IMR-90 (cell line): ENCODE measurements at regions not wholly inside any gene's neighbourhood (a gene's known extent, or its start where the extent isn't known, plus 50 kb on each side); places are given as distances from the start of the nearest gene placed in this dataset.

Source experiments
- ATAC-seq: fragments of 200-7000 bp; cut with Tn5 transposase; 2 replicates; pipeline ENCODE4 v1.9.1; 2020; ENCODE audit warnings: low read depth, mild to moderate bottlenecking, moderate library complexity
- BruUV-seq: library from RNA; stranded (reverse); fragments of 400-500 nt; replicated peaks from 2 replicates; lab custom pipeline; 2021; lab: Mats Ljungman, UMichigan
- CTCF ChIA-PET: fragments of 300-600 bp; formaldehyde crosslinking; extraction: SDS; loops from one replicate; lab custom pipeline; 2021; ENCODE audit warnings: antibody characterized with exemption; lab: Yijun Ruan, JAX
- POLR2A ChIA-PET: fragments of 300-600 bp; sonication (Branson Sonifier 250); formaldehyde crosslinking; loops from one replicate; lab custom pipeline; 2022; ENCODE audit warnings: antibody characterized with exemption; ENCODE audit not compliant: unreplicated experiment; lab: Charles Lee
- DNase-seq: peaks from one replicate; pipeline ENCODE4 v3.0.0; 2013
- H2AFZ ChIP-seq: replicated peaks from 2 replicates; pipeline ENCODE3; 2013; ENCODE audit warnings: low read length, mild to moderate bottlenecking; ENCODE audit not compliant: poor library complexity
- H2AK5ac ChIP-seq: 2 replicates; pipeline ENCODE4 v1.6.1; 2013; ENCODE audit warnings: low read depth, low read length, inconsistent platforms
- H2AK9ac ChIP-seq: replicated peaks from 2 replicates; pipeline ENCODE3; 2013; ENCODE audit warnings: mild to moderate bottlenecking, low read depth, low read length, moderate library complexity; ENCODE audit not compliant: poor library complexity
- H2BK120ac ChIP-seq: 2 replicates; pipeline ENCODE4 v1.6.1; 2013; ENCODE audit warnings: low read depth, low read length, inconsistent platforms
- H2BK15ac ChIP-seq: 3 replicates; pipeline ENCODE4 v1.6.1; 2013; ENCODE audit warnings: low read depth, low read length, inconsistent platforms
- H2BK20ac ChIP-seq: 2 replicates; pipeline ENCODE4 v1.6.1; 2013; ENCODE audit warnings: low read depth, mild to moderate bottlenecking, inconsistent platforms, low read length, moderate library complexity
- H2BK5ac ChIP-seq: 2 replicates; pipeline ENCODE4 v1.6.1; 2013; ENCODE audit warnings: mild to moderate bottlenecking, low read depth, low read length, inconsistent platforms; ENCODE audit not compliant: poor library complexity, severe bottlenecking
- H3K14ac ChIP-seq: replicated peaks from 2 replicates; pipeline ENCODE4 v1.6.1; 2013; ENCODE audit warnings: low read depth, low read length, inconsistent platforms
- H3K18ac ChIP-seq: 2 replicates; pipeline ENCODE4 v1.6.1; 2013; ENCODE audit warnings: low read depth, low read length, control low read depth
- H3K23ac ChIP-seq: 2 replicates; pipeline ENCODE4 v1.6.1; 2013; ENCODE audit warnings: low read depth, low read length, inconsistent platforms
- H3K27ac ChIP-seq: 2 replicates; pipeline ENCODE4 v1.5.1; 2013; ENCODE audit warnings: mild to moderate bottlenecking, control low read depth, low read length; ENCODE audit not compliant: insufficient read depth
- H3K27me3 ChIP-seq: 2 replicates; pipeline ENCODE4 v1.6.1; 2013; ENCODE audit warnings: low read length; ENCODE audit not compliant: control insufficient read depth, insufficient read depth
- H3K36me3 ChIP-seq: 2 replicates; pipeline ENCODE4 v1.6.1; 2013; ENCODE audit warnings: low read length, mixed read lengths; ENCODE audit not compliant: control insufficient read depth, insufficient read depth
- H3K4ac ChIP-seq: 2 replicates; pipeline ENCODE4 v1.6.1; 2013; ENCODE audit warnings: low read depth, low read length, inconsistent platforms
- H3K4me1 ChIP-seq: 2 replicates; pipeline ENCODE4 v1.6.1; 2013; ENCODE audit warnings: low read length, mixed read lengths; ENCODE audit not compliant: control insufficient read depth, insufficient read depth
- H3K4me2 ChIP-seq: 2 replicates; pipeline ENCODE4 v1.6.1; 2013; ENCODE audit warnings: low read depth, mild to moderate bottlenecking, control low read depth, low read length, moderate library complexity
- H3K4me3 ChIP-seq: 2 replicates; pipeline ENCODE4 v1.5.1; 2013; ENCODE audit warnings: low read depth, mild to moderate bottlenecking, control low read depth, low read length, moderate library complexity; ENCODE audit not compliant: insufficient read depth
- H3K56ac ChIP-seq: 2 replicates; pipeline ENCODE4 v1.6.1; 2013; ENCODE audit warnings: low read length, inconsistent platforms; ENCODE audit not compliant: insufficient read depth; ENCODE audit errors: extremely low read depth
- H3K79me1 ChIP-seq, 2 experiments: 2 replicates each; pipeline ENCODE4 v1.6.1; 2013; ENCODE audit warnings: low read length in 2 of 2, inconsistent platforms in 1 of 2, low read depth in 1 of 2
- H3K9ac ChIP-seq: 2 replicates; pipeline ENCODE4 v1.6.1; 2013; ENCODE audit warnings: low read depth, low read length, control low read depth
- H3K9me1 ChIP-seq: 2 replicates; pipeline ENCODE4 v1.6.1; 2013; ENCODE audit warnings: low read length, inconsistent platforms; ENCODE audit not compliant: insufficient read depth
- H3K9me3 ChIP-seq: 2 replicates; pipeline ENCODE4 v1.6.1; 2013; ENCODE audit warnings: low read length; ENCODE audit not compliant: control insufficient read depth, insufficient read depth
- H4K20me1 ChIP-seq: 2 replicates; pipeline ENCODE4 v1.6.1; 2013; ENCODE audit warnings: low read length, inconsistent platforms; ENCODE audit not compliant: insufficient read depth
- H4K5ac ChIP-seq: 2 replicates; pipeline ENCODE4 v1.6.1; 2013; ENCODE audit warnings: mild to moderate bottlenecking, low read depth, low read length, control low read depth
- H4K8ac ChIP-seq, 2 experiments: 2 replicates each; pipeline ENCODE4 v1.6.1; 2013; ENCODE audit warnings: low read depth in 2 of 2, low read length in 2 of 2, control low read depth in 1 of 2, inconsistent platforms in 1 of 2
- H4K91ac ChIP-seq: 2 replicates; pipeline ENCODE4 v1.6.1; 2013; ENCODE audit warnings: low read depth, low read length, inconsistent platforms; ENCODE audit not compliant: insufficient read depth
- BHLHE40 ChIP-seq: fragments of 150-350 bp; IDR thresholded peaks from 2 replicates; pipeline ENCODE4 v1.6.1; 2016; ENCODE audit warnings: mild to moderate bottlenecking, low read depth, low read length
- CEBPB ChIP-seq: IDR thresholded peaks from 2 replicates; pipeline ENCODE4 v1.6.1; 2012; ENCODE audit warnings: low read depth, low read length, improper control_type of control experiment
- CHD1 ChIP-seq: IDR thresholded peaks from 2 replicates; pipeline ENCODE4 v1.6.1; 2012; ENCODE audit warnings: low read depth, low read length, improper control_type of control experiment
- ELK1 ChIP-seq: fragments of 150-350 bp; IDR thresholded peaks from 2 replicates; pipeline ENCODE4 v1.6.1; 2016; ENCODE audit warnings: low read depth, mild to moderate bottlenecking, low read length, moderate library complexity, borderline replicate concordance
- MAZ ChIP-seq: IDR thresholded peaks from 2 replicates; pipeline ENCODE4 v1.6.1; 2012; ENCODE audit warnings: low read depth, mild to moderate bottlenecking, low read length, improper control_type of control experiment, moderate library complexity, borderline replicate concordance
- MXI1 ChIP-seq: IDR thresholded peaks from 2 replicates; pipeline ENCODE4 v1.6.1; 2012; ENCODE audit warnings: low read depth, mild to moderate bottlenecking, low read length, moderate library complexity, borderline replicate concordance
- POLR2A ChIP-seq: IDR thresholded peaks from 2 replicates; pipeline ENCODE4 v1.6.1; 2012; ENCODE audit warnings: mild to moderate bottlenecking, low read depth, low read length
- RAD21 ChIP-seq: IDR thresholded peaks from 2 replicates; pipeline ENCODE4 v1.6.1; 2012; ENCODE audit warnings: low read length, improper control_type of control experiment
- RCOR1 ChIP-seq: IDR thresholded peaks from 2 replicates; pipeline ENCODE4 v1.6.1; 2012; ENCODE audit warnings: mild to moderate bottlenecking, low read length, improper control_type of control experiment; ENCODE audit not compliant: insufficient replicate concordance
- RFX5 ChIP-seq: IDR thresholded peaks from 2 replicates; pipeline ENCODE4 v1.8.0; 2012; ENCODE audit warnings: low read depth, mild to moderate bottlenecking, low read length, moderate library complexity
- SMC3 ChIP-seq: fragments of 150-350 bp; IDR thresholded peaks from 2 replicates; pipeline ENCODE4 v1.6.1; 2016; ENCODE audit warnings: low read depth, mild to moderate bottlenecking, antibody characterized with exemption, low read length, moderate library complexity
- USF2 ChIP-seq: fragments of 150-350 bp; IDR thresholded peaks from 2 replicates; pipeline ENCODE4 v1.6.1; 2017; ENCODE audit warnings: mild to moderate bottlenecking, antibody characterized with exemption, low read length, low read depth
- WGBS, 2 experiments: methylation state at CpG; one replicate each; pipeline versions ENCODE4 v1.1.5 to v1.1.7; 2013; ENCODE audit warnings: missing lambda C conversion rate in 2 of 2; ENCODE audit not compliant: insufficient read length in 1 of 2; ENCODE audit errors: extremely low coverage in 2 of 2; 5-methylcytosine and 5-hydroxymethylcytosine counted together
- dilution Hi-C: fragments of 300-500 bp; cut with HindIII; formaldehyde crosslinking; loops from one replicate; pipeline ENCODE4 v1.14.3; 2018; ENCODE audit warnings: low sequenced_read_pairs; ENCODE audit not compliant: unreplicated experiment
- in situ Hi-C: fragments of 300-500 bp; cut with MboI; formaldehyde crosslinking; loops from 3 replicates; pipeline ENCODE4 v1.14.3; 2019; ENCODE audit warnings: low sequenced_read_pairs, inconsistent platforms, mixed read lengths
- intact Hi-C: fragments of 100-400 bp; cut with micrococcal nuclease; formaldehyde crosslinking; loops from 2 replicates; pipeline ENCODE4 v1.10.0; 2022

GRCh38 chr14:100668352-100668751 lies 58.3 kb upstream of the DLK1 start:
- CTCF ChIA-PET: no interaction called here
- BruUV-seq: no TSS peak
- intact Hi-C loops: no loop called here

More at GRCh38 chr14:100668352-100668751, 58.3 kb upstream of the DLK1 start:
- H3K4me1 ChIP-seq: peaks cover 11% of the 10 kb centered on the region
- WGBS, 2 experiments: 100% methylated on average over 4 of the region's 6 CpGs; no CpG with 5 or more reads in 1 of the 2 experiments
- no peak overlapping the region for H3K18ac ChIP-seq
- POLR2A ChIA-PET: no interaction called here
- H3K27me3 ChIP-seq: peaks cover 60% of the 10 kb centered on the region
- H3K36me3 ChIP-seq: no peaks in the 10 kb centered on the region
- no peak overlapping the region for H2BK5ac ChIP-seq
- no peak overlapping the region for H2BK120ac ChIP-seq
- H3K9me1 ChIP-seq: no peaks in the 10 kb centered on the region; the same call in 1 of the 2 replicates
- no peak overlapping the region for H3K9ac ChIP-seq
- no peak overlapping the region for H4K5ac ChIP-seq
- H3K27ac ChIP-seq: no peak overlapping the region
- no peak overlapping the region for H2BK15ac ChIP-seq
- dilution Hi-C loops: no loop called here
- no peak for TF ChIP-seq CHD1
- no peak for TF ChIP-seq MAZ
- no peak for TF ChIP-seq SMC3
- TF ChIP-seq MXI1: no peak
- no peak for TF ChIP-seq RCOR1
- TF ChIP-seq USF2: no peak
- TF ChIP-seq POLR2A: no peak
- TF ChIP-seq CEBPB: no peak
- TF ChIP-seq RFX5: no peak
- TF ChIP-seq ELK1: no peak
- no peak for TF ChIP-seq RAD21
- no peak for TF ChIP-seq BHLHE40
- no peak overlapping the region for H3K23ac ChIP-seq
- H3K79me1 ChIP-seq: no peaks in the 10 kb centered on the region
- no peak for DNase-seq
- H4K20me1 ChIP-seq: no peaks in the 10 kb centered on the region
- no peaks in the 10 kb centered on the region for H3K9me3 ChIP-seq
- H4K8ac ChIP-seq: no peak overlapping the region
- H3K4ac ChIP-seq: no peak overlapping the region
- no peak overlapping the region for H3K14ac ChIP-seq
- no peak overlapping the region for H4K91ac ChIP-seq
- H3K4me3 ChIP-seq: no peak overlapping the region
- ATAC-seq: no peak
- no peak overlapping the region for H3K56ac ChIP-seq
- no peak overlapping the region for H2AFZ ChIP-seq
- no peak overlapping the region for H2AK9ac ChIP-seq
- H3K4me2 ChIP-seq: no peak overlapping the region
- in situ Hi-C loops: no loop called here
- no peak overlapping the region for H2BK20ac ChIP-seq
- H2AK5ac ChIP-seq: no peak overlapping the region
